ENCODE measurements at regions not wholly inside any gene's neighbourhood (a gene's known extent, or its start where the extent isn't known, plus 50 kb on each side); places are given as distances from the start of the nearest gene placed in this dataset.

DNA sequence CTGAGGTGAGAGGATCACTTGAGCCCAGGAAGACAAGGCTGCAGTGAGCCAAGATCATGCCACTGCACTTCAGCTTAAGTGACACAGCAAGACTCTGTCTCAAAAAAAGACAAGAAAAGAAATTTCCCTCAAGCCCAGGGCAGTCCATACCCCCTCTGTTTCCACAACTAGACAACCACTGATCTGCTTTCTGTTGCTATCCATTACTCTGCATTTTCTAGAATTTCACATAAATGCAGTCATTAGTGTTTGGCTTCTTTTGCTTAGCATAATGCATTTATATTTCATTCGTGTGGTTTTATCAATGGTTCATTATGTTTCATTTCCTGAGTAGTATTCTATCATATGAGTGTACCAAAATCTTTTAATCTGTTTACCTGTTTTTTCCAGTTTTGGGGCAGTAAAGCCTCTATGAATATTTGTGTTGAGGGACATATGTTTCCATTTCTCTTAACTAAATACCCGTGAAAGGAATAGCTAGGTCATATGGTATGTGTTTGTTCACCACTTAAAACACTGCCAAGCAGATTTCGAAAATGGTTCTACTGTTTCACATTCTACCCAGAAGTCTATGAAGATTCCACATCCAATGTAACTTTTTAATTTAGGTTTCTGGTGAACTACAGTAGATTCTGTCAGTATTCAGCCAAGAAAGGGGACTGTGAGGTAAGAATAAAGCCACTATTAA is 271.8 kb downstream of the ZNF608 start:
- TF ChIP-seq, protein P1, sequence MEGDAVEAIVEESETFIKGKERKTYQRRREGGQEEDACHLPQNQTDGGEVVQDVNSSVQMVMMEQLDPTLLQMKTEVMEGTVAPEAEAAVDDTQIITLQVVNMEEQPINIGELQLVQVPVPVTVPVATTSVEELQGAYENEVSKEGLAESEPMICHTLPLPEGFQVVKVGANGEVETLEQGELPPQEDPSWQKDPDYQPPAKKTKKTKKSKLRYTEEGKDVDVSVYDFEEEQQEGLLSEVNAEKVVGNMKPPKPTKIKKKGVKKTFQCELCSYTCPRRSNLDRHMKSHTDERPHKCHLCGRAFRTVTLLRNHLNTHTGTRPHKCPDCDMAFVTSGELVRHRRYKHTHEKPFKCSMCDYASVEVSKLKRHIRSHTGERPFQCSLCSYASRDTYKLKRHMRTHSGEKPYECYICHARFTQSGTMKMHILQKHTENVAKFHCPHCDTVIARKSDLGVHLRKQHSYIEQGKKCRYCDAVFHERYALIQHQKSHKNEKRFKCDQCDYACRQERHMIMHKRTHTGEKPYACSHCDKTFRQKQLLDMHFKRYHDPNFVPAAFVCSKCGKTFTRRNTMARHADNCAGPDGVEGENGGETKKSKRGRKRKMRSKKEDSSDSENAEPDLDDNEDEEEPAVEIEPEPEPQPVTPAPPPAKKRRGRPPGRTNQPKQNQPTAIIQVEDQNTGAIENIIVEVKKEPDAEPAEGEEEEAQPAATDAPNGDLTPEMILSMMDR (IDR thresholded peaks at IDR 0.05) = no peak
- no peak for TF ChIP-seq POLR2A (IDR thresholded peaks at IDR 0.05)

Measured in right lobe of liver (tissue), 4 donors.